Smooth muscle cell (in vitro differentiated cells): ENCODE measurements at regions not wholly inside any gene's neighbourhood (a gene's known extent, or its start where the extent isn't known, plus 50 kb on each side); places are given as distances from the start of the nearest gene placed in this dataset.

Experiments
- DNase-seq: peaks from one replicate; lab custom pipeline; 2025; ENCODE audit not compliant: unreplicated experiment; lab: John Stamatoyannopoulos, UW
- H2AFZ ChIP-seq: fragments of 200-600 bp; sonication (generic); 2 replicates; pipeline ENCODE4 v1.6.0; 2016; ENCODE audit warnings: antibody characterized with exemption, low read depth, mild to moderate bottlenecking
- H3F3A ChIP-seq: fragments of 200-600 bp; sonication (generic); 2 replicates; pipeline ENCODE4 v1.6.0; 2017; ENCODE audit warnings: antibody characterized with exemption, low read depth
- H3K27ac ChIP-seq: fragments of 200-600 bp; sonication (generic); 2 replicates; pipeline ENCODE4 v1.5.1; 2016; ENCODE audit warnings: low read depth, mild to moderate bottlenecking
- H3K27me3 ChIP-seq: fragments of 200-600 bp; sonication (generic); 2 replicates; pipeline ENCODE4 v1.6.1; 2016; ENCODE audit warnings: low read depth, mild to moderate bottlenecking
- H3K36me3 ChIP-seq: fragments of 200-600 bp; sonication (generic); 2 replicates; pipeline ENCODE4 v1.5.1; 2016; ENCODE audit warnings: low read depth
- H3K4me1 ChIP-seq: fragments of 200-600 bp; sonication (generic); 2 replicates; pipeline ENCODE4 v1.5.1; 2016; ENCODE audit warnings: low read depth
- H3K4me2 ChIP-seq: fragments of 200-600 bp; sonication (generic); 2 replicates; pipeline ENCODE4 v1.6.0; 2016; ENCODE audit warnings: mild to moderate bottlenecking
- H3K4me3 ChIP-seq: fragments of 200-600 bp; sonication (generic); 2 replicates; pipeline ENCODE4 v1.5.1; 2016; ENCODE audit warnings: mild to moderate bottlenecking
- H3K79me2 ChIP-seq: fragments of 200-600 bp; sonication (generic); 2 replicates; pipeline ENCODE4 v1.6.0; 2016; ENCODE audit warnings: low read depth, mild to moderate bottlenecking
- H3K9ac ChIP-seq: fragments of 200-600 bp; sonication (generic); 2 replicates; pipeline ENCODE4 v1.6.0; 2016; ENCODE audit warnings: low read depth
- H3K9me3 ChIP-seq: fragments of 200-600 bp; sonication (generic); replicated peaks from 2 replicates; pipeline ENCODE4 v1.5.1; 2016; ENCODE audit warnings: low read depth
- H4K20me1 ChIP-seq: fragments of 200-600 bp; sonication (generic); 2 replicates; pipeline ENCODE4 v1.6.0; 2016; ENCODE audit warnings: low read depth
- CTCF ChIP-seq: fragments of 200-600 bp; sonication (generic); IDR thresholded peaks from 2 replicates; pipeline ENCODE4 v1.5.1; 2017; ENCODE audit warnings: borderline replicate concordance, mild to moderate bottlenecking, antibody characterized with exemption; ENCODE audit not compliant: insufficient read depth, poor library complexity, severe bottlenecking
- whole genome bisulfite sequencing: methylation state at CpG from one replicate; pipeline ENCODE4 v1.1.7; 2016; ENCODE audit warnings: low lambda C conversion rate; 5-methylcytosine and 5-hydroxymethylcytosine counted together

- H3K79me2 ChIP-seq = no peaks in the 10 kb centered on the region
- no peak for DNase-seq
- H3K27ac ChIP-seq = no peak overlapping the region
- H3K4me1 ChIP-seq = no peaks in the 10 kb centered on the region
- H3K9me3 ChIP-seq = peaks cover 7% of the 10 kb centered on the region
- H3F3A ChIP-seq = no peaks in the 10 kb centered on the region
- H3K4me2 ChIP-seq = no peak overlapping the region
- H3K4me3 ChIP-seq = no peak overlapping the region
- no peaks in the 10 kb centered on the region for H3K27me3 ChIP-seq
- no peaks in the 10 kb centered on the region for H3K36me3 ChIP-seq
- no peak overlapping the region for H3K9ac ChIP-seq
- TF ChIP-seq CTCF = no peak
- no peaks in the 10 kb centered on the region for H4K20me1 ChIP-seq
- no peak overlapping the region for H2AFZ ChIP-seq
Measured at GRCh38 chr10:83801983-83802382, 337.3 kb upstream of the GHITM start.

- H3K79me2 ChIP-seq = no peaks in the 10 kb centered on the region
- no peak overlapping the region for H3K4me2 ChIP-seq
- no peak for DNase-seq
- no peak for TF ChIP-seq CTCF
- no peaks in the 10 kb centered on the region for H3K9me3 ChIP-seq
- H3K36me3 ChIP-seq = no peaks in the 10 kb centered on the region
- no peaks in the 10 kb centered on the region for H3K27me3 ChIP-seq
- H3K27ac ChIP-seq = no peak overlapping the region
- no peaks in the 10 kb centered on the region for H3F3A ChIP-seq
- H3K4me1 ChIP-seq = no peaks in the 10 kb centered on the region
- H4K20me1 ChIP-seq = no peaks in the 10 kb centered on the region
- H3K4me3 ChIP-seq = no peak overlapping the region
- H3K9ac ChIP-seq = no peak overlapping the region
- H2AFZ ChIP-seq = no peak overlapping the region
Measured at GRCh38 chr10:83806717-83807116, 332.6 kb upstream of the GHITM start.

GRCh38 chr10:83809001-83809400, 330.3 kb upstream of the GHITM start:
- TF ChIP-seq CTCF = no peak
- H3K27ac ChIP-seq = no peak overlapping the region
- no peak overlapping the region for H3K9ac ChIP-seq
- no peaks in the 10 kb centered on the region for H3K9me3 ChIP-seq
- no peak overlapping the region for H2AFZ ChIP-seq
- H4K20me1 ChIP-seq = no peaks in the 10 kb centered on the region
- no peak for DNase-seq
- no peaks in the 10 kb centered on the region for H3F3A ChIP-seq
- H3K4me1 ChIP-seq = no peaks in the 10 kb centered on the region
- no peak overlapping the region for H3K4me3 ChIP-seq
- H3K27me3 ChIP-seq = no peaks in the 10 kb centered on the region
- no peaks in the 10 kb centered on the region for H3K79me2 ChIP-seq
- no peaks in the 10 kb centered on the region for H3K36me3 ChIP-seq
- no peak overlapping the region for H3K4me2 ChIP-seq
- 82% methylated on average over 2 of the region's 2 CpGs for WGBS

GRCh38 chr10:83816942-83817341, 322.4 kb upstream of the GHITM start:
- H3K36me3 ChIP-seq = no peaks in the 10 kb centered on the region
- H3K9ac ChIP-seq = no peak overlapping the region
- H3K27me3 ChIP-seq = peaks cover 8% of the 10 kb centered on the region
- no peak overlapping the region for H3K27ac ChIP-seq
- H3K4me3 ChIP-seq = no peak overlapping the region
- no peaks in the 10 kb centered on the region for H4K20me1 ChIP-seq
- H2AFZ ChIP-seq = no peak overlapping the region
- no peak overlapping the region for H3K4me2 ChIP-seq
- no peaks in the 10 kb centered on the region for H3K79me2 ChIP-seq
- no peak for TF ChIP-seq CTCF
- DNase-seq = no peak
- H3F3A ChIP-seq = no peaks in the 10 kb centered on the region
- H3K4me1 ChIP-seq = no peaks in the 10 kb centered on the region
- no peaks in the 10 kb centered on the region for H3K9me3 ChIP-seq
- 89% methylated on average over 2 of the region's 2 CpGs for WGBS
